ENCODE measurements at regions not wholly inside any gene's neighbourhood (a gene's known extent, or its start where the extent isn't known, plus 50 kb on each side); places are given as distances from the start of the nearest gene placed in this dataset.
A peak's percentile ranks its signal among the peaks of the same experiment; 100 is the strongest.

- H3K27ac ChIP-seq (ENCODE audit: low read depth, low read length): no peak overlapping the region
Measured at GRCh38 chr15:69792823-69793222, 304.9 kb downstream of the TLE3 start.

DNA sequence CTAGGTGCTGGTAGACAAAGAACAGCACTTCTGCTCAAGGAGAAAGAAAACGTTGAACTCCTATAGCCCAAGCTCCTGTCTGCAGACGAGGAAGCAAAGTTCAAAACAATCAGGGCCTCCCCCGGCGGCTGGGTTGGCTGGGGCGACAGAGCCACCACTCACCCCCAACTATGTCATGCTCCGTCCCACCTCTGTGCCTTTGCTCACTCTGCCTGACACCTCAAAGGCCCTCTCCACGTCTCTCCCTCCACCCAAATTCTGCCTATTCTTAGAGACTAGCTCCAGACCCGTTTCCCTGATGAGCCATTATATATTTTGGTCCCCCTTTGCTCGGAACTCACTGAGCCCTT lies 304.3 kb downstream of the TLE3 start:
- H3K4me3 ChIP-seq (ENCODE audit: low read depth in 1 of 5, low read length in 5 of 5): no peak overlapping the region
- no peak overlapping the region for H3K27ac ChIP-seq (ENCODE audit: low read depth, low read length)
- peaks cover 3 to 26% (median 21%) of the 10 kb centered on the region in 5 donors for H3K4me1 ChIP-seq (ENCODE audit: control insufficient read depth in 5 of 5, insufficient read depth in 5 of 5, low read length in 5 of 5)
- no peaks in the 10 kb centered on the region for H3K36me3 ChIP-seq (ENCODE audit: control insufficient read depth in 5 of 5, insufficient read depth in 5 of 5, low read length in 5 of 5)
- H3K27me3 ChIP-seq (ENCODE audit: control insufficient read depth in 5 of 5, insufficient read depth in 4 of 5, low read length in 5 of 5): peaks cover 0 to 4% (median 0%) of the 10 kb centered on the region in 5 donors
- no peak overlapping the region for H3K9ac ChIP-seq (ENCODE audit: low read length in 5 of 5)
- peaks cover 7 to 14% (median 9%) of the 10 kb centered on the region in 5 donors for H3K9me3 ChIP-seq (ENCODE audit: control insufficient read depth in 5 of 5, low read length in 5 of 5)

More at GRCh38 chr15:69792823-69793222, 304.9 kb downstream of the TLE3 start:
- H3K27me3 ChIP-seq (ENCODE audit: control insufficient read depth in 5 of 5, insufficient read depth in 4 of 5, low read length in 5 of 5): peaks cover 0 to 5% (median 0%) of the 10 kb centered on the region in 5 donors
- peaks cover 7 to 14% (median 9%) of the 10 kb centered on the region in 5 donors for H3K9me3 ChIP-seq (ENCODE audit: control insufficient read depth in 5 of 5, low read length in 5 of 5)
- H3K36me3 ChIP-seq (ENCODE audit: control insufficient read depth in 5 of 5, insufficient read depth in 5 of 5, low read length in 5 of 5): no peaks in the 10 kb centered on the region
- peaks cover 3 to 26% (median 21%) of the 10 kb centered on the region in 5 donors for H3K4me1 ChIP-seq (ENCODE audit: control insufficient read depth in 5 of 5, insufficient read depth in 5 of 5, low read length in 5 of 5)
- no peak overlapping the region for H3K4me3 ChIP-seq (ENCODE audit: low read depth in 1 of 5, low read length in 5 of 5)
- H3K9ac ChIP-seq (ENCODE audit: low read length in 5 of 5): no peak overlapping the region

- Histone ChIP-seq H3K27ac (ENCODE audit: low read depth, low read length) (no peak overlapping the region), H3K9me3 (ENCODE audit: control insufficient read depth in 5 of 5, low read length in 5 of 5) (peaks cover 7 to 14% (median 9%) of the 10 kb centered on the region in 5 donors), H3K4me1 (ENCODE audit: control insufficient read depth in 5 of 5, insufficient read depth in 5 of 5, low read length in 5 of 5) (peaks cover 3 to 27% (median 21%) of the 10 kb centered on the region in 5 donors), H3K4me3 (ENCODE audit: low read depth in 1 of 5, low read length in 5 of 5) (no peak overlapping the region), H3K9ac (ENCODE audit: low read length in 5 of 5) (no peak overlapping the region), H3K36me3 (ENCODE audit: control insufficient read depth in 5 of 5, insufficient read depth in 5 of 5, low read length in 5 of 5) (no peaks in the 10 kb centered on the region), H3K27me3 (ENCODE audit: control insufficient read depth in 5 of 5, insufficient read depth in 4 of 5, low read length in 5 of 5) (peaks cover 0 to 4% (median 0%) of the 10 kb centered on the region in 5 donors)
Measured at GRCh38 chr15:69793781-69794451, 303.8 kb downstream of the TLE3 start.

DNA sequence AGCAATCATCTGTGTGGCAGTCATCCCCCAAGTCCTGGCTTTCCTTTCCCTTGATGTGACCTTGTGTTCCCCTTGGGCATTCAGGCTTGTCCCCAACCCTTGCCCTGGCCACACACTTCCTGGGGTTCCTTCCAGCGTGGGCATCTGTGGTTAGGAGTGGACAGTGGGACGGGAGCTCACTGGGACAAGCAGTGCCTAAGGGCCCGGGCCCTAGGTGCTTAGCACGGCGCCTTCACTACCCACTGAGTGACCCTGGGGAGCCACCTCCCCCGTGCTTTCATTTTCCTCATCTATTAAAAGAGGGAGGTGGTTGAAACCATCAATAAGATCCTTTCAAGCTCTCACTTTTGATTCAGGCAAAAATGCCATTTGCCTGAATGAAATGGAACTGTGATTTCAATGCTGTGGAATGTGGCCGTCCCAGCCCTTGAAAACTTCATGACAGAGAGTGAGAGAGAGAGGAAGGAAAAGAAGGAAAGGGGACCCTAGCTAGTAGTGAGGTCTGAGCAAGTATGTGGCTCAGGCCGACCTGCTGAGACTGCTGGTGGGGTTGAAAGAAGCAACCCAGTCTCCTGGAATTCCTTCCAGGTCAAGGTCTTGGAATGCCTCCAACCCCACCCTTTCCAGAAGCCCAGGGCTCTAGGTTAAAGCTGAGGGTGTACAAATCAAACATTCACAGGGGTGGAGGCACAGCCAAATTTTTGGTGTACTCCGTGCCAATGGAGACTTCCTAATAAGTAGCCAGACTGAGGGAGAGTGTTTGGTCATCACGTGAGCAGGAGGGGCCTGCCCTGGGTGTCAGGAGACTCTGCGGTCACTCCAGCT lies 302.9 kb downstream of the TLE3 start:
- peaks cover 7 to 14% (median 9%) of the 10 kb centered on the region in 5 donors for H3K9me3 ChIP-seq (ENCODE audit: control insufficient read depth in 5 of 5, low read length in 5 of 5)
- H3K36me3 ChIP-seq (ENCODE audit: control insufficient read depth in 5 of 5, insufficient read depth in 5 of 5, low read length in 5 of 5): no peaks in the 10 kb centered on the region
- peaks cover 3 to 28% (median 21%) of the 10 kb centered on the region in 5 donors for H3K4me1 ChIP-seq (ENCODE audit: control insufficient read depth in 5 of 5, insufficient read depth in 5 of 5, low read length in 5 of 5)
- H3K27me3 ChIP-seq (ENCODE audit: control insufficient read depth in 5 of 5, insufficient read depth in 4 of 5, low read length in 5 of 5): no peaks in the 10 kb centered on the region
- H3K4me3 ChIP-seq (ENCODE audit: low read depth in 1 of 5, low read length in 5 of 5): no peak overlapping the region
- peak overlapping the region in 1 of 5 donors; percentile 32 for H3K9ac ChIP-seq (ENCODE audit: low read length in 5 of 5)
- H3K27ac ChIP-seq (ENCODE audit: low read depth, low read length): peak overlapping the region; percentile 62

GRCh38 chr15:69795601-69796000 lies 302.1 kb downstream of the TLE3 start:
- Histone ChIP-seq H3K9ac (ENCODE audit: low read length in 5 of 5) (no peak overlapping the region), H3K27me3 (ENCODE audit: control insufficient read depth in 5 of 5, insufficient read depth in 4 of 5, low read length in 5 of 5) (no peaks in the 10 kb centered on the region), H3K4me3 (ENCODE audit: low read depth in 1 of 5, low read length in 5 of 5) (no peak overlapping the region), H3K36me3 (ENCODE audit: control insufficient read depth in 5 of 5, insufficient read depth in 5 of 5, low read length in 5 of 5) (no peaks in the 10 kb centered on the region), H3K4me1 (ENCODE audit: control insufficient read depth in 5 of 5, insufficient read depth in 5 of 5, low read length in 5 of 5) (peaks cover 3 to 28% (median 21%) of the 10 kb centered on the region in 5 donors), H3K9me3 (ENCODE audit: control insufficient read depth in 5 of 5, low read length in 5 of 5) (peaks cover 7 to 14% (median 9%) of the 10 kb centered on the region in 5 donors), H3K27ac (ENCODE audit: low read depth, low read length) (no peak overlapping the region)

GRCh38 chr15:69797051-69797595 lies 300.6 kb downstream of the TLE3 start:
- Histone ChIP-seq H3K4me1 (ENCODE audit: control insufficient read depth in 5 of 5, insufficient read depth in 5 of 5, low read length in 5 of 5) (peaks cover 3 to 28% (median 21%) of the 10 kb centered on the region in 5 donors), H3K9me3 (ENCODE audit: control insufficient read depth in 5 of 5, low read length in 5 of 5) (peaks cover 0 to under 1% (median 0%) of the 10 kb centered on the region in 5 donors), H3K27me3 (ENCODE audit: control insufficient read depth in 5 of 5, insufficient read depth in 4 of 5, low read length in 5 of 5) (no peaks in the 10 kb centered on the region), H3K4me3 (ENCODE audit: low read depth in 1 of 5, low read length in 5 of 5) (no peak overlapping the region), H3K36me3 (ENCODE audit: control insufficient read depth in 5 of 5, insufficient read depth in 5 of 5, low read length in 5 of 5) (no peaks in the 10 kb centered on the region), H3K9ac (ENCODE audit: low read length in 5 of 5) (no peak overlapping the region), H3K27ac (ENCODE audit: low read depth, low read length) (no peak overlapping the region)

GRCh38 chr15:69797615-69798014 lies 300.1 kb downstream of the TLE3 start:
- Histone ChIP-seq H3K9ac (ENCODE audit: low read length in 5 of 5) (no peak overlapping the region), H3K36me3 (ENCODE audit: control insufficient read depth in 5 of 5, insufficient read depth in 5 of 5, low read length in 5 of 5) (no peaks in the 10 kb centered on the region), H3K4me3 (ENCODE audit: low read depth in 1 of 5, low read length in 5 of 5) (no peak overlapping the region), H3K4me1 (ENCODE audit: control insufficient read depth in 5 of 5, insufficient read depth in 5 of 5, low read length in 5 of 5) (peaks cover 3 to 30% (median 24%) of the 10 kb centered on the region in 5 donors), H3K27ac (ENCODE audit: low read depth, low read length) (no peak overlapping the region), H3K27me3 (ENCODE audit: control insufficient read depth in 5 of 5, insufficient read depth in 4 of 5, low read length in 5 of 5) (no peaks in the 10 kb centered on the region), H3K9me3 (ENCODE audit: control insufficient read depth in 5 of 5, low read length in 5 of 5) (no peaks in the 10 kb centered on the region)

GRCh38 chr15:69798481-69799250 lies 299.1 kb downstream of the TLE3 start:
- Histone ChIP-seq H3K9me3 (ENCODE audit: control insufficient read depth in 5 of 5, low read length in 5 of 5) (no peaks in the 10 kb centered on the region), H3K4me1 (ENCODE audit: control insufficient read depth in 5 of 5, insufficient read depth in 5 of 5, low read length in 5 of 5) (peaks cover 3 to 27% (median 23%) of the 10 kb centered on the region in 5 donors), H3K4me3 (ENCODE audit: low read depth in 1 of 5, low read length in 5 of 5) (no peak overlapping the region), H3K9ac (ENCODE audit: low read length in 5 of 5) (no peak overlapping the region), H3K36me3 (ENCODE audit: control insufficient read depth in 5 of 5, insufficient read depth in 5 of 5, low read length in 5 of 5) (no peaks in the 10 kb centered on the region), H3K27me3 (ENCODE audit: control insufficient read depth in 5 of 5, insufficient read depth in 4 of 5, low read length in 5 of 5) (no peaks in the 10 kb centered on the region), H3K27ac (ENCODE audit: low read depth, low read length) (no peak overlapping the region)

DNA sequence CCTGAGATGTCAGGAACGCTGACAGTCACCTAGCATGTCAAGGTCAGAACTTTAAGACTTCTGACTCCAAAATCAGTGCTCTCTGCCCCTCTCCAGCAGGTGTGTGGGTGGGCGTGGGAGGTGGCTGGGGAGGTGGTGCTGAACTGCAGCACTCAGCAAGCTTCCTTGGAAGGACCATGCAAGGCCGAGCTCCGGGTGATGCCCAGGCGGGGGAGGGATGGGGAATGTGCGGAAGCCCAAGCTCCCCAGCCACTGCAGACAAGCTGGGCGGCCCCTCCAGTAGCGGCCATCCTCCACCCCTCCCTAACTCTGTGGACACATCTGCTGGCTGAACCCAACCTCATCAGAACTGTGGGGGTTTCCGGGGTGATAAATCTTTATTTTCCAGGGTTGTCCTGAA lies 296.6 kb downstream of the TLE3 start:
- Histone ChIP-seq H3K4me3 (ENCODE audit: low read depth in 1 of 5, low read length in 5 of 5) (no peak overlapping the region), H3K9me3 (ENCODE audit: control insufficient read depth in 5 of 5, low read length in 5 of 5) (no peaks in the 10 kb centered on the region), H3K9ac (ENCODE audit: low read length in 5 of 5) (no peak overlapping the region), H3K27me3 (ENCODE audit: control insufficient read depth in 5 of 5, insufficient read depth in 4 of 5, low read length in 5 of 5) (no peaks in the 10 kb centered on the region), H3K27ac (ENCODE audit: low read depth, low read length) (no peak overlapping the region), H3K36me3 (ENCODE audit: control insufficient read depth in 5 of 5, insufficient read depth in 5 of 5, low read length in 5 of 5) (no peaks in the 10 kb centered on the region), H3K4me1 (ENCODE audit: control insufficient read depth in 5 of 5, insufficient read depth in 5 of 5, low read length in 5 of 5) (peaks cover 0 to 13% (median 5%) of the 10 kb centered on the region in 5 donors)
